Vagina (tissue), 2 donors: ENCODE measurements at regions not wholly inside any gene's neighbourhood (a gene's known extent, or its start where the extent isn't known, plus 50 kb on each side); places are given as distances from the start of the nearest gene placed in this dataset.

Experiments
- DNase-seq, 2 donors: peaks; one replicate each; pipeline ENCODE4 v3.0.0-alpha.2; 2017; ENCODE audit errors: extremely low spot score in 2 of 2
- H3K27ac ChIP-seq: fragments of 200-600 bp; sonication (generic); one replicate; pipeline ENCODE4 v1.5.1; 2019
- H3K27me3 ChIP-seq: fragments of 200-600 bp; sonication (generic); one replicate; pipeline ENCODE4 v1.5.1; 2019
- H3K36me3 ChIP-seq, 2 donors: fragments of 200-600 bp; sonication (generic); one replicate each; pipeline ENCODE4 v1.5.1; 2017 to 2019
- H3K4me1 ChIP-seq: fragments of 200-600 bp; sonication (generic); one replicate; pipeline ENCODE4 v1.5.1; 2019
- H3K4me3 ChIP-seq, 2 donors: fragments of 200-600 bp; sonication (generic); 1 replicate in 1 of 2; 2 replicates in 1 of 2; pipeline ENCODE4 v1.5.1; 2016 to 2019
- H3K9me3 ChIP-seq: fragments of 200-600 bp; sonication (generic); one replicate; pipeline ENCODE4 v1.5.1; 2019
- POLR2A ChIP-seq, 2 donors: fragments of 450-650 bp; IDR thresholded peaks; one replicate each; pipeline ENCODE4 v1.6.1; 2017; ENCODE audit warnings: antibody characterized with exemption in 2 of 2, mild to moderate bottlenecking in 2 of 2, moderate library complexity in 2 of 2
- POLR2AphosphoS5 ChIP-seq, 2 donors: sonication (generic); formaldehyde crosslinking; IDR thresholded peaks; one replicate each; pipeline ENCODE4 v1.9.0; 2017; ENCODE audit warnings: antibody characterized with exemption in 2 of 2, mild to moderate bottlenecking in 2 of 2, low read depth in 1 of 2; ENCODE audit not compliant: insufficient read depth in 1 of 2
- intact Hi-C: fragments of 100-400 bp; cut with DNase I; formaldehyde crosslinking; loops from one replicate; pipeline ENCODE4 v1.15.1; 2023
- TF ChIP-seq, protein P1 (sequence below), 3 experiments: fragments of 450-650 bp in 2 of 3; fragments of 200-600 bp in 1 of 3; sonication (generic) in 1 of 3; IDR thresholded peaks; one replicate each; pipeline ENCODE4 v1.5.1; 2017 to 2019; ENCODE audit warnings: antibody characterized with exemption in 3 of 3, mild to moderate bottlenecking in 2 of 3, moderate library complexity in 2 of 3

GRCh38 chr2:207385903-207386302 lies 143.9 kb upstream of the CREB1 start:
- intact Hi-C loops = no loop called here
- Histone ChIP-seq H3K4me1 (no peaks in the 10 kb centered on the region), H3K36me3 (no peaks in the 10 kb centered on the region), H3K4me3 (no peak overlapping the region), H3K9me3 (peaks cover 6% of the 10 kb centered on the region), H3K27ac (no peak overlapping the region), H3K27me3 (no peaks in the 10 kb centered on the region)
- TF ChIP-seq, protein P1, sequence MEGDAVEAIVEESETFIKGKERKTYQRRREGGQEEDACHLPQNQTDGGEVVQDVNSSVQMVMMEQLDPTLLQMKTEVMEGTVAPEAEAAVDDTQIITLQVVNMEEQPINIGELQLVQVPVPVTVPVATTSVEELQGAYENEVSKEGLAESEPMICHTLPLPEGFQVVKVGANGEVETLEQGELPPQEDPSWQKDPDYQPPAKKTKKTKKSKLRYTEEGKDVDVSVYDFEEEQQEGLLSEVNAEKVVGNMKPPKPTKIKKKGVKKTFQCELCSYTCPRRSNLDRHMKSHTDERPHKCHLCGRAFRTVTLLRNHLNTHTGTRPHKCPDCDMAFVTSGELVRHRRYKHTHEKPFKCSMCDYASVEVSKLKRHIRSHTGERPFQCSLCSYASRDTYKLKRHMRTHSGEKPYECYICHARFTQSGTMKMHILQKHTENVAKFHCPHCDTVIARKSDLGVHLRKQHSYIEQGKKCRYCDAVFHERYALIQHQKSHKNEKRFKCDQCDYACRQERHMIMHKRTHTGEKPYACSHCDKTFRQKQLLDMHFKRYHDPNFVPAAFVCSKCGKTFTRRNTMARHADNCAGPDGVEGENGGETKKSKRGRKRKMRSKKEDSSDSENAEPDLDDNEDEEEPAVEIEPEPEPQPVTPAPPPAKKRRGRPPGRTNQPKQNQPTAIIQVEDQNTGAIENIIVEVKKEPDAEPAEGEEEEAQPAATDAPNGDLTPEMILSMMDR (IDR thresholded peaks at IDR 0.05) = no peak
- TF ChIP-seq POLR2A (IDR thresholded peaks at IDR 0.05) (no peak), POLR2AphosphoS5 (IDR thresholded peaks at IDR 0.05; ENCODE audit: insufficient read depth in 1 of 2, low read depth in 1 of 2) (no peak)
- DNase-seq = no peak

GRCh38 chr2:207387001-207387571 lies 142.7 kb upstream of the CREB1 start:
- Histone ChIP-seq H3K27me3 (no peaks in the 10 kb centered on the region), H3K9me3 (peaks cover 6% of the 10 kb centered on the region), H3K36me3 (no peaks in the 10 kb centered on the region), H3K27ac (no peak overlapping the region), H3K4me3 (no peak overlapping the region), H3K4me1 (no peaks in the 10 kb centered on the region)
- no peak for DNase-seq
- TF ChIP-seq, protein P1 (IDR thresholded peaks at IDR 0.05) = no peak
- intact Hi-C loops = no loop called here

DNA sequence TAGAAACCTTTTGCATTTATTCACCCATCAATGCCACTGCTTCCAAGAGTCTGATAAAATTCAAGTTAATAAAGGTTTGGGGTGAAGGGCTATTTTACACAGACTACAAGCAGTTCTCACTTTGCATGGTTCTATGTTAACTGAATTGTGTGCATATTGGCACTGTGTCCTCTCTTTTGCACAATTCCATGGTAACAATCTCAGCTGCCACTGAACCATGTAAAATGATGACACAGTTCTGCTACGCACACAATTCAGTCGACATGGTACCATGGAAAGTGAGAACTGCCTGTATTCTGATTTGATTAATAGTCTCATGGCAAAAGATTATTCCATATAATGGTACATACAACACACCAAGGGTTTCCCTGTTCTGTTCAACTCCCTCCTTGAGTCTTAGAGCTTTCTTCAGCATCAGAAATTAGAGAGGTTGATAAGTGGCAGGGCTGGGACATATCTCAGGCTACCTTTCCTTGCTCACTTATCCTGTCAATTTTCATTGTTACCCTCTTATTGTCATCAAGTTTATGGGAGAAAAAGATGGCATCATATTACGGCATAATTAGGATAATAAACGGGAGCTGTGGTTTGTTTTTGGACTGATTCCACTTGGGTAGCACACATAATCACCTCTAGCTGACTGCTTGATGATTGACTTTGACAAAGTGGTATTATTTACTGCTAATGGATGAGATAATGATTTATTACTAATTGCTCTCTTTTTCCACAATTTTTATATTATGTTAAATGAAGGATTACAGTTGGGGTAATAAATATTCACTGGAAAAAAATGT lies 139.3 kb upstream of the CREB1 start:
- H3K36me3 ChIP-seq = no peaks in the 10 kb centered on the region
- H3K4me3 ChIP-seq = no peak overlapping the region
- intact Hi-C loops = no loop called here
- H3K27me3 ChIP-seq = no peaks in the 10 kb centered on the region
- H3K27ac ChIP-seq = no peak overlapping the region
- TF ChIP-seq, protein P1 (IDR thresholded peaks at IDR 0.05) = no peak
- TF ChIP-seq POLR2A (IDR thresholded peaks at IDR 0.05) (no peak), POLR2AphosphoS5 (IDR thresholded peaks at IDR 0.05; ENCODE audit: insufficient read depth in 1 of 2, low read depth in 1 of 2) (no peak)
- no peaks in the 10 kb centered on the region for H3K4me1 ChIP-seq
- H3K9me3 ChIP-seq = no peaks in the 10 kb centered on the region
- no peak for DNase-seq

GRCh38 chr2:207394203-207394781 lies 135.5 kb upstream of the CREB1 start:
- DNase-seq = no peak
- H3K36me3 ChIP-seq = no peaks in the 10 kb centered on the region
- TF ChIP-seq POLR2A (IDR thresholded peaks at IDR 0.05) = no peak
- TF ChIP-seq POLR2AphosphoS5 (IDR thresholded peaks at IDR 0.05; ENCODE audit: insufficient read depth in 1 of 2, low read depth in 1 of 2) = no peak
- TF ChIP-seq, protein P1 (IDR thresholded peaks at IDR 0.05) = no peak
- no peaks in the 10 kb centered on the region for H3K27me3 ChIP-seq
- H3K27ac ChIP-seq = peak overlapping the region; percentile 27
- H3K9me3 ChIP-seq = no peaks in the 10 kb centered on the region
- no peak overlapping the region for H3K4me3 ChIP-seq
- no peaks in the 10 kb centered on the region for H3K4me1 ChIP-seq
- intact Hi-C loops = no loop called here
